ENCODE measurements at regions not wholly inside any gene's neighbourhood (a gene's known extent, or its start where the extent isn't known, plus 50 kb on each side); places are given as distances from the start of the nearest gene placed in this dataset.

DNA sequence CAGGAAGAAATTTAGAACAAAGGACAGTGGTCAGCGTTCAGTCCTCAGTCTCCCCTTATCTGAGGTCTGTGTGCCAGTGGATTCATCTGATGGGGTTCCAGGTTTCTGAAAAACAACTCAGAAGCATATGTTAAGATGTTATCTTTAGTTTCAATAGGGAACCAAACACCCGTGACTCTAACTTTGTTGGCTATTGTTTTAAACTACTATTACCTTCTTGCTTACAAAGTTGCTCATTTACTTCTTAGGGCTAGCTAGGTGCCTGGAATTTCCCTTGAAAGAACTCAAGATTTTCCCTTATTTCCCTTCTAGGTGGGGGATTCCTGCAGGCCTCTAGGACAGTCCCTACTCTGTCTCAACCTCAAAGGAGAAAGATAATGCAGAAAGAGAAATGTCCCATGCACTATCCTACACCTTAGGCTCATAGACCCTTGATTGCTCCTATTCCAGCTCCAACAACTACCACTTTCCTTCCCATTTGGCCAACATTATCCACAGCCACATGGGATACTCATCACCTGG, 192.5 kb upstream of the LYZL1 start:
- ATAC-seq (replicated peaks) = no peak
- Mint-ChIP-seq H3K36me3 (no peaks in the 10 kb centered on the region), H3K4me3 (no peak overlapping the region), H3K27ac (no peak overlapping the region), H3K4me1 (no peaks in the 10 kb centered on the region), H3K9me3 (peaks cover 3 to 5% of the 10 kb centered on the region in 2 donors), H3K27me3 (no peaks in the 10 kb centered on the region)
- DNase-seq = no peak

DNA sequence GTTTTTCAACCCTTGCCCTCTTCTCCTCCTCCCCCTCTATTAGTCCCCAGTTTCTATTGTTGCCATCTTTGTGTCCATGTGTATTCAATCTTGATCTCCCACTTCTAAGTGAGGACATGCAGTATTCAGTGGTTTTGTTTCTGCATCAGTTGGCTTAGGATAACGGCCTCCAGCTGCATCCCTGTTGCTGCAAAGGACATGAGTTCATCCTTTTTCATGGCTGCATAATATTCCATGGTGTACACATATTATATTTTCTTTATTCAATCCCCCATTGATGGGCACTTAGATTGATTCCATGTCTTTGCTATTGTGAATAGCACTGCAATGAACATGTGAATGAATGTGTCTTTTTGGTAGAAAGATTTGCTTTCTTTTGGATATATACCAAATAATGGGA, 190.4 kb upstream of the LYZL1 start:
- Mint-ChIP-seq H3K27ac (no peak overlapping the region), H3K4me3 (no peak overlapping the region), H3K4me1 (no peaks in the 10 kb centered on the region), H3K9me3 (peaks cover 3 to 5% of the 10 kb centered on the region in 2 donors), H3K27me3 (no peaks in the 10 kb centered on the region), H3K36me3 (no peaks in the 10 kb centered on the region)
- ATAC-seq (replicated peaks) (no peak), DNase-seq (no peak)

DNA sequence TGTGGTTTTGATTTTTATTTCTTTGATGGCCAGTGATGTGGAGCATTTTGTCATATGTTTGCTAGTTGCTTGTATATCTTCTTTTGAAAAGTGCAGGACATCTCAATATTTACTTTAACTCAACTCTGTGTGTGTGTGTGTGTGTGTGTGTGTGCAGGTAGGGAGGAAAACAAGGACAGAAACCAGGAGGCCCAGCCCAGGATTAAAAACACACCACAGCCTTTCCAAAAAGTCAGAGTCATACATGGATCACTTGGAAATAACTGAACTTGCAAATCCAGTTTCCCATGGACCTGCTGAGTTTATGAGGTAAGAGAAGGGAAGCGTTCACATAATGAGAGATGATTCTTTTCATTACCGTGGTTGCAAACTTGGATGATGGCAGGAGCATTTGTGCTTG, 189.9 kb upstream of the LYZL1 start:
- no peak overlapping the region for H3K27ac Mint-ChIP-seq
- ATAC-seq (replicated peaks) (no peak), DNase-seq (no peak)
- no peak overlapping the region for H3K4me3 Mint-ChIP-seq
- H3K36me3 Mint-ChIP-seq = no peaks in the 10 kb centered on the region
- H3K9me3 Mint-ChIP-seq = peaks cover 3 to 4% of the 10 kb centered on the region in 2 donors
- H3K4me1 Mint-ChIP-seq = no peaks in the 10 kb centered on the region
- H3K27me3 Mint-ChIP-seq = no peaks in the 10 kb centered on the region

DNA sequence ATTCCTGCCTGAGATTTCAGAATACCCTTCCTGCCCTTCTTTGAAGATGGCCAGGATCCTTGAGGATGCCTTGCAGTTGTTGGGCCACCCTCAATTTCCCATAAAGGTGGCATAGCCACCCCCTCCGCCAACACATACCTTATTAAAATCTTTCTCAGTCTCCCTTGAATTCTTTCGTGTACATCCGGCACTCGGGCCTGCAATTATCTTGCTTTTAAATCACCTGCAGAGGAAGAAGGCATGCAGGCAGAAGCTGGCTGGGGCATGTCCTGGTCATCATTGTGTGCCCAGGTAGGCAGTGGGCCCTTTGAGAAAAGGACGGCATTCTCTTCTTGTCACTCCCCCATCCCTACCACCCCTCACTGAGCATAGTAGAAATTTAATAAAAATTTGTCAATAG, 189.5 kb upstream of the LYZL1 start:
- DNase-seq (no peak), ATAC-seq (replicated peaks) (no peak)
- no peak overlapping the region for H3K4me3 Mint-ChIP-seq
- H3K27me3 Mint-ChIP-seq = no peaks in the 10 kb centered on the region
- H3K36me3 Mint-ChIP-seq = no peaks in the 10 kb centered on the region
- H3K27ac Mint-ChIP-seq = no peak overlapping the region
- no peaks in the 10 kb centered on the region for H3K4me1 Mint-ChIP-seq
- H3K9me3 Mint-ChIP-seq = peaks cover 3% of the 10 kb centered on the region in 2 donors

DNA sequence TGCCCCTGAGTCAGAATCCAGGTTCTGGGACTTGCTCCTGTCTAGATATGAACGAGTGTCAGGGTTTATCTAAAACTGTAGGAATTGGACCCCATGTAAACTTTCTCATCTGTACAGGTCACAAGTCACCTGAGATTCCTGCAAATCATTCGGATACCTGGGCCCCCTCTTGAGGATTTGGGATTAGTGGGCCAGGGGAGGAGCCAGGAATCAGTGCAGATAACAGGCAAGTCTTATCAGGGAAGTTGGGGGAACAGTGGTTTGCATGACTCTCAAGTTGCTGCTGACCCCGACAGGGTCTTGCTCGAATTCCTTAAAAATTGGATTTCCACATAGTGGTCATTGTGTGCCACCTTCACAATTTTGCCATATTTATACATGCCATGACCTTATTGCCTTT, 188.4 kb upstream of the LYZL1 start:
- ATAC-seq (replicated peaks) (no peak), DNase-seq (no peak)
- Mint-ChIP-seq H3K27ac (no peak overlapping the region), H3K36me3 (no peaks in the 10 kb centered on the region), H3K4me1 (no peaks in the 10 kb centered on the region), H3K4me3 (no peak overlapping the region), H3K27me3 (no peaks in the 10 kb centered on the region), H3K9me3 (peaks cover 3% of the 10 kb centered on the region in 2 donors)

DNA sequence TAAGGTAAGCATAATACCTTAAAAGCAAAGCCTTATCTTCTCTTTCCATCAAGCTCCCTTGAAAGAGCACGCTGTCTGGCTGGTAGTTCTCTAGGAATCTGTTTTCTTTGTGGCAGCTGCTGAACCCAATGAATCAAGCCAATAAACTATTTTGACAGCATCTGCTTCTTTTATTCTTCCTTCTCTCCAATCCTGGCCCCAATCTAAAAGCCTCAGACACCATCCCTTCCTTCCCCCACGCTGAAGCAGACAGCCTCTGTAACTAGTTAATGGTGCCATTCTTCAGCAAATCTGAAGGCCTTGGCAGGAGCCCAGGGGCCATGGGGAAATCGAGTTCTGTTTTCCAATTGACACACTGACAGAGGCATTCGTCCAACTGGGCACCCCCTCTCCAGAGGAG, 186.6 kb upstream of the LYZL1 start:
- peaks cover 0 to 3% of the 10 kb centered on the region in 2 donors for H3K9me3 Mint-ChIP-seq
- no peaks in the 10 kb centered on the region for H3K4me1 Mint-ChIP-seq
- no peak overlapping the region for H3K4me3 Mint-ChIP-seq
- no peaks in the 10 kb centered on the region for H3K27me3 Mint-ChIP-seq
- DNase-seq (no peak), ATAC-seq (replicated peaks) (no peak)
- no peaks in the 10 kb centered on the region for H3K36me3 Mint-ChIP-seq
- H3K27ac Mint-ChIP-seq = no peak overlapping the region

DNA sequence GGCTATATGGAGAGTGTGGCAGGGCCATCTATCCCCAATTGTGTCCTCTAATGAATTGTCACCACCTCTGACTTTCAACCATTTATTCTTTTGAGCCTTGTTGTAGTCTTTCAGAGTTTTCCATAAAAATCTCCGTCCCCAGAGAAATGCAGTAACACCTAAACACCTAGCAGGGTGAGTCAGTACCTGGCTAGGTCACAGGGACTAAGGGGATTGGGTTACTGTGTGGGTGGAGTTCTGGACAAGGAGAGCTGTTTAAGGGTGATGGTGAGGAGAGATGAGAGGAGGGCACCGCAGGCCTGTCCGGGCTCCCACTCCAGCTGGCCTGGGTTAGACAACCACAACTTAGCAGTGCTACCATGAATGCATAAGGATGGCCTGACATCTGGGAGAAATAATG, 186.2 kb upstream of the LYZL1 start:
- H3K9me3 Mint-ChIP-seq = peaks cover 0 to 3% of the 10 kb centered on the region in 2 donors
- no peaks in the 10 kb centered on the region for H3K27me3 Mint-ChIP-seq
- no peaks in the 10 kb centered on the region for H3K4me1 Mint-ChIP-seq
- ATAC-seq (replicated peaks) = no peak
- no peaks in the 10 kb centered on the region for H3K36me3 Mint-ChIP-seq
- H3K27ac Mint-ChIP-seq = no peak overlapping the region
- no peak for DNase-seq
- H3K4me3 Mint-ChIP-seq = no peak overlapping the region

DNA sequence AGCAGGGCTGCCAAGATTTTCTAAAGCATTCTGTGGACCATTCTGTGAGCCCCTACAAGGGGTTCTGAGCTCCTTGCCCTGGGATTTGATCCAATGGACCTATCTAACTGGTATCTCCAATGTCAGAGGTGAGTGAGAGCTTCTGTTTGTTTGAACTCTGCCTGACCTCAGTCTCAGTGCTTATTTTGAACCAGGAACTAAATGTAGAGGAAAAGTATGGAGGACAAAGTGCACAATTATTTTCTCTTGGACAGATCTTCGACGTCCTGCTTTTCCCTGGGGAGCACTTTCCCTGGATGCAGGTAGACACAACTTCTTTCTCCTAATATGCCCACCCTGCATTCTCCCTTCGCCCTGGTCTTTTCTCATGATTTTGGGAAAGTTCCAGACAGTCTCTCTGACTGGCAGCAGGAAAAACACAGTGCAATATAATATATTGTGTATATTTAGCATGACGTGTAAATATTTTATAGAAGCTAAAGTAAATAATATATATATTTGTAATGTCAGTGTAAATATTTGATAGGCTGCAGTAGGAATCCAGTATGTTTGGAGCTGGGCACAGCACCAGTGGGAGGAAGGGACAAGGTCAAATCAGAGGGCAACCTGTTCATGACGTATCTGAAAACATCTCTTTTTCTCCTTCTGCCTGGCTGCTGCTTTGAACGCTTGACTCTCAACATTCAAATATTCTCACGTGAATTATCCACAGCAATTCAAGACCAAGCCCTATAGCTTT, 184.0 kb upstream of the LYZL1 start:
- Mint-ChIP-seq H3K4me1 (no peaks in the 10 kb centered on the region), H3K27me3 (no peaks in the 10 kb centered on the region), H3K4me3 (no peak overlapping the region), H3K27ac (no peak overlapping the region), H3K9me3 (no peaks in the 10 kb centered on the region), H3K36me3 (no peaks in the 10 kb centered on the region)
- no peak for ATAC-seq (replicated peaks)
- DNase-seq = no peak

DNA sequence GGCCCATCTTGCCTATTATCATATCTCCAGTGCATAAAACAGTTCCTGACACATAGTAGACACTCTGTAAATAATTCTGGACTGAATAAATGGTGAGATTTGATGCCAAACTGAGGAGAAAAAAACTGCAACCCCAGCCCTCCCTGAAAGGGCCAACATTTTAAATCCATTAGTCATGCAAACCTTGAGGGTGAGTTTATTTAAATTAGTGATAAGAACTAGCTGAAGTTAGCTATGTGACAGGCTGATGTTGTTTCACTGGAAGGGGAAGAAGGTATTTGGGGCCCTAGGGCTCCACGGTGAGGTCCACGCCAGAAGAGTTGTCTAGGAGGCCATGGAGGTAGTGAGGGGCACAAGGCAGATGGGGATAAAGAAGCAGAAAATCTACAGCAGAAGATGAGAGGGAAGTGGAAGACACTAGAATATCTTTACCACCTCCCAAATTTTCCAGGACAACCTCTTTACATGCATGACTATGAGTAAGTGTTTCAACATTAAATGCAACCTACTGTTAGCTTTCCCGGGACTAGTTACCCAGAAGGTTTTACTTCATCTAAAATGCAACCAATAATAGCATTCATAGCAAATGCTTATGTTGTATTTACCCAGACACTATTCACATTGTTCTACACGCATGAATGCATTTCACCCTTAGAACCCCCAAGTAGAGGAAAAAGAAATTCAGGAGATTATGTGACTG, 183.2 kb upstream of the LYZL1 start:
- DNase-seq = no peak
- no peaks in the 10 kb centered on the region for H3K4me1 Mint-ChIP-seq
- no peak overlapping the region for H3K27ac Mint-ChIP-seq
- H3K27me3 Mint-ChIP-seq = no peaks in the 10 kb centered on the region
- H3K4me3 Mint-ChIP-seq = no peak overlapping the region
- ATAC-seq (replicated peaks) = no peak
- H3K9me3 Mint-ChIP-seq = no peaks in the 10 kb centered on the region
- H3K36me3 Mint-ChIP-seq = no peaks in the 10 kb centered on the region

DNA sequence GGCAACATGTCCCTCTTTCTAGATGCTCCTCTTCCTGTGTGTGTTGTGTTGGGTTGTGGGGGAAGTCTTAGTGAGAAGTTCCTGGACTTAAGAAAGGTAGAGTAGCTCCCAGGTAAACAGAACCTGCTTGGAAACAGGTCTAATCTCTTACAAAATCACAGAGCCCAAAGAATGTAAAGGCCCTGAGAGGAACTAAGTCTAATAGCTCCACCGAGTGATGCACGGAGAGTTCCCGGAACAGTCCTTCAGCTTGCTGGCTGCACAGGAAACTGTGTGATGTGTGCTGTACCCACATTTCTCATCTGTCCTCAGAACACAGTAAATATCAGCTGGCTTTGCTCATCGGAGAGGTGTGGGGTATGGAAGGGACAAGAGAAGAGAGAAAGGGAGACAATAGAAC, 182.6 kb upstream of the LYZL1 start:
- Mint-ChIP-seq H3K9me3 (no peaks in the 10 kb centered on the region), H3K27me3 (no peaks in the 10 kb centered on the region), H3K36me3 (no peaks in the 10 kb centered on the region), H3K4me3 (no peak overlapping the region), H3K4me1 (no peaks in the 10 kb centered on the region), H3K27ac (no peak overlapping the region)
- ATAC-seq (replicated peaks) (no peak), DNase-seq (no peak)

DNA sequence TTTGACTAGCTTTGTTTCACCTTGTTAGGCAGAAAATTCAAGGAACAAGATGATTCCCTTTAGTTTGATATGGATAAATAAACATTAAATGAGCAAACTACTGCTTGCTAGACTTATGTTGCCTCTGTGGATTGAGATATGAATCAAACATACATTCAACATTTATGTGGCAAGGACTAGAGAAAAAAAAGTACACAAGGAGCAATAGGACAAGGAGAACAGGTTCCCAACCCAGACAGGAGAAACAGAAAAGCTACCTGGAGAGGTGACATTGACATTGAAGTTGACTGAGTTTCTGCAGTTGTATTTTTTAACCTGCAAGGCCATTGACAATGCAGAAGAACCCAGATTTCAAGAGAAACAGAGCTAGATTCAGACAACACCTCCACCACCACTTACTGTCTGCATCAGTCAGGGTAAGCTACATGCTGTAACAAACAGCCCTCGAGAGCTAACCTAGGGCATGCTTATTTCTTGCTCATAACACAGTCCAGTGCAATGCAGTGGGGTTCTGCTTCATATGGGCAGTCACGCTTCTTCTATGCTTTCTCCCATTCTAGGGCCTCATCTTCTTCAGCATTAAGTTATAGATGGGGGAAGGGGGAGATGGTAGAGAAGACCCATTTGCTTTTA, 180.9 kb upstream of the LYZL1 start:
- no peak for ATAC-seq (replicated peaks)

DNA sequence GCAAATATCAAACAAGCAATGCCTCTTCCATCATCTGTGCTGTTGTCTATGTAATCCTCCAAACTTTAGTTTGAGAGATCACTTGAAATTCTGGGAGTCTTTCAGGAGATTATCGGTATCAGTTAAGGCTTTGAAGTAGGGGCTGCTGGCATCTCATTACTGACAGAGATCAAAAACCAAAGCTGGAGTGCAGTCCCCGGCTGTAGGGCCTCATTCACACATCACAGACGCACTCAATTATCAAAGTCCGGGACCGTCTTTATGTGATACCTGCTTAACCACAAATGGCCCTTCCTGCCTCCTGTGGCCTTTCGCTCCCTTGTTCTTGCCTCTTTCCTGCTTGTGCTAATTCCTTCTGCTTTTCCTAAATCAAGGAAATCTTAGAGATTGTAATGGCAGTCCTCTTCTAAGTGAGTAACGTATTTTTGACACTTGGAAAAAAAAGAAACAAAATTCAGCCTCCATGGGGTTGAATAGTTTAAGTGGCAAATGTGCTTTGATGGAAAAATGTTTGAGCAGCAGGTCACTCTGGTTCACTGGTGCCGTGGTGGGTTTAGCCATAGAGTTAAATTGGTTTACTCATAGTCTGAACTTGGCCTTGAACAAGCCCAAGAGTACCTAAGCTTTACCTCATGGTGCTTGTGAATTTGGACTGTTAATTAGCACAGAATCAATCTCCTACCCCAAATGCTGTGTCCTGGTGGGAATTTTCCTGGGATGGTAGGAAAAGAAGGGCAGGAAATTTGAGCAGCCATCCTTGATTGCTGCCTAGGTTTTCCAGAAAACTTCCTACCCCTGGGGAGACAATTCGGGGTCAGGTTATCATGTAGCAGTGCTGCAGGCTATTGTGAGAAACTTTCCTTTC, 178.9 kb upstream of the LYZL1 start:
- ATAC-seq (replicated peaks) = no peak
- no peaks in the 10 kb centered on the region for H3K9me3 Mint-ChIP-seq

More for the DNA sequence above, 180.9 kb upstream of the LYZL1 start:
- H3K9me3 Mint-ChIP-seq = no peaks in the 10 kb centered on the region
- no peaks in the 10 kb centered on the region for H3K36me3 Mint-ChIP-seq
- DNase-seq = no peak
- H3K27me3 Mint-ChIP-seq = peaks cover 0 to 5% of the 10 kb centered on the region in 2 donors
- H3K27ac Mint-ChIP-seq = no peak overlapping the region
- H3K4me3 Mint-ChIP-seq = no peak overlapping the region
- no peaks in the 10 kb centered on the region for H3K4me1 Mint-ChIP-seq

DNA sequence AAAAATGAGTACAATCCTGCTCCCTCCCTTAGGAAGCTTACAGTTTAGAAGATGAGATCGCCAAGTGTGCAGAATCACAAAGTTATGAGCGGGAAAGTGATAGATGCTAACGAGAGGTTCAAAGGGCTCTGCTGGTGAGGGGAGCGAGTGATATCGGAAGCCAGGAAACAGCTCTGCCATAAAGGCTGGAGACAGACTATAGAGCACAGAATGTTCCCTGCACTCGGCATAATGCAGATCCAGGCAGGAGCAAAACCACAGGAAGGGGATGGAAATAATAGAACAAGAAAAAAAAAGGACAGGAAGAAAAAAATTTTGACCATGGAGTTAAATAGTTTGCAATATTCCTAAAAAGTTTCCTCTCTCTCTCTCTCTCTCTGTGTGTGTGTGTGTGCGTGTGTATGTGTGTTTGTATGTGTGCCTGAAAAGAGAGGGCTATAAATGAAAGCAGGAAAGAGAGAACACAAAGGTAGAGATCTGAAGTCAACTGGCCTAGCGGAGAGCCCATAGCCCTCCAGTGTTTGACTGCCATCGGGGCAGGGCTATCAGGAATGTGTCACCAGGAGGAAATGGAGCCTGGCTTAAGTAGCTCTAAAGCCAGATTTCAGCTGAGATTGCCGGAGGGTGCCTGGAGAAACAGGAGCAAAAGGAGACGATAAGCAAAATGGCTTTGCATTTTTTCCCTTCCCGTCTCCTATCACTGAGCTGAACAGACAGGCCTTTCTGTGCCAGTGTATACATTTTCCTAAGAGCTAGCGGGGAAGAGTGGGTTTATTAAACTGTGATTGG, 175.8 kb upstream of the LYZL1 start:
- DNase-seq (no peak), ATAC-seq (replicated peaks) (no peak)
- Mint-ChIP-seq H3K27ac (no peak overlapping the region), H3K36me3 (peaks cover 0 to 2% of the 10 kb centered on the region in 2 donors), H3K4me1 (no peaks in the 10 kb centered on the region), H3K9me3 (peaks cover 5 to 8% of the 10 kb centered on the region in 2 donors), H3K4me3 (no peak overlapping the region), H3K27me3 (peaks cover 0 to 6% of the 10 kb centered on the region in 2 donors)

More for the DNA sequence above, 178.9 kb upstream of the LYZL1 start:
- no peaks in the 10 kb centered on the region for H3K4me1 Mint-ChIP-seq
- no peak overlapping the region for H3K27ac Mint-ChIP-seq
- peaks cover 0 to 6% of the 10 kb centered on the region in 2 donors for H3K27me3 Mint-ChIP-seq
- no peaks in the 10 kb centered on the region for H3K36me3 Mint-ChIP-seq
- no peak for DNase-seq
- H3K4me3 Mint-ChIP-seq = no peak overlapping the region
